ENCODE measurements at regions not wholly inside any gene's neighbourhood (a gene's known extent, or its start where the extent isn't known, plus 50 kb on each side); places are given as distances from the start of the nearest gene placed in this dataset.

GRCh38 chr6:3601570-3601969, 144.7 kb upstream of the SLC22A23 start:
- DNase-seq = no peak

GRCh38 chr6:3597500-3598064, 140.7 kb upstream of the SLC22A23 start:
- Histone ChIP-seq H3K4me3 (no peak overlapping the region), H3K4me1 (replicated peaks in 1 of 2) (no peaks in the 10 kb centered on the region), H3K36me3 (replicated peaks in 1 of 2) (no peaks in the 10 kb centered on the region), H3K27ac (no peak overlapping the region), H3K9me3 (replicated peaks in 1 of 3) (peaks cover 0 to 4% (median 0%) of the 10 kb centered on the region in 3 donors), H3K27me3 (no peaks in the 10 kb centered on the region)
- intact Hi-C loops (cut with DNase I) = no loop called here
- DNase-seq = no peak
- 79 to 92% (median 88%) methylated on average over 4 of the region's 4 CpGs for WGBS, 4 donors
- TF ChIP-seq POLR2A (IDR thresholded peaks at IDR 0.05) = no peak
- TF ChIP-seq CTCF (IDR thresholded peaks at IDR 0.05) = no peak

More at GRCh38 chr6:3601570-3601969, 144.7 kb upstream of the SLC22A23 start:
- intact Hi-C loops (cut with DNase I) = no loop called here
- Histone ChIP-seq H3K27ac (no peak overlapping the region), H3K9me3 (replicated peaks in 1 of 3) (peaks cover 0 to 4% (median 0%) of the 10 kb centered on the region in 3 donors), H3K4me3 (no peak overlapping the region), H3K4me1 (replicated peaks in 1 of 2) (no peaks in the 10 kb centered on the region), H3K36me3 (replicated peaks in 1 of 2) (no peaks in the 10 kb centered on the region), H3K27me3 (no peaks in the 10 kb centered on the region)
- WGBS, 4 donors = 93 to 96% (median 94%) methylated on average over 3 of the region's 3 CpGs
- TF ChIP-seq CTCF (IDR thresholded peaks at IDR 0.05) (no peak), POLR2A (IDR thresholded peaks at IDR 0.05) (no peak)

GRCh38 chr6:3596766-3597165, 139.9 kb upstream of the SLC22A23 start:
- TF ChIP-seq POLR2A (IDR thresholded peaks at IDR 0.05) = no peak
- TF ChIP-seq CTCF (IDR thresholded peaks at IDR 0.05) = no peak
- no peak overlapping the region for H3K27ac ChIP-seq
- no peak for DNase-seq
- intact Hi-C loops (cut with DNase I) = no loop called here
- no peaks in the 10 kb centered on the region for H3K36me3 ChIP-seq (replicated peaks in 1 of 2)
- 35 to 42% (median 38%) methylated on average over 6 of the region's 6 CpGs for WGBS, 4 donors
- H3K9me3 ChIP-seq (replicated peaks in 1 of 3) = peaks cover 0 to 3% (median 0%) of the 10 kb centered on the region in 3 donors
- no peaks in the 10 kb centered on the region for H3K27me3 ChIP-seq
- H3K4me3 ChIP-seq = no peak overlapping the region
- H3K4me1 ChIP-seq (replicated peaks in 1 of 2) = no peaks in the 10 kb centered on the region

GRCh38 chr6:3594201-3594600, 137.4 kb upstream of the SLC22A23 start:
- no peak for TF ChIP-seq CTCF (IDR thresholded peaks at IDR 0.05)
- TF ChIP-seq POLR2A (IDR thresholded peaks at IDR 0.05) = no peak
- intact Hi-C loops (cut with DNase I) = no loop called here
- WGBS, 4 donors = 82 to 100% (median 89%) methylated on average over 2 of the region's 2 CpGs
- no peak for DNase-seq
- no peaks in the 10 kb centered on the region for H3K9me3 ChIP-seq (replicated peaks in 1 of 3)
- H3K36me3 ChIP-seq (replicated peaks in 1 of 2) = no peaks in the 10 kb centered on the region
- no peak overlapping the region for H3K4me3 ChIP-seq
- H3K27ac ChIP-seq = no peak overlapping the region
- H3K4me1 ChIP-seq (replicated peaks in 1 of 2) = no peaks in the 10 kb centered on the region
- no peaks in the 10 kb centered on the region for H3K27me3 ChIP-seq
